Mesothelial cell of epicardium (in vitro differentiated cells): ENCODE measurements at regions not wholly inside any gene's neighbourhood (a gene's known extent, or its start where the extent isn't known, plus 50 kb on each side); places are given as distances from the start of the nearest gene placed in this dataset.

ENCODE experiments used
- DNase-seq, 2 experiments: peaks; one replicate each; pipeline ENCODE4 v3.0.0; 2021; ENCODE audit warnings: low spot score in 2 of 2; ENCODE audit not compliant: unreplicated experiment in 2 of 2
- H3K27ac Mint-ChIP-seq: 2 replicates; pipeline ENCODE4 v1.8.0; 2021; ENCODE audit warnings: mixed read lengths
- H3K27me3 Mint-ChIP-seq: 2 replicates; pipeline ENCODE4 v1.8.0; 2021; ENCODE audit warnings: low read depth, mixed read lengths
- H3K36me3 Mint-ChIP-seq: 2 replicates; pipeline ENCODE4 v1.8.0; 2021; ENCODE audit warnings: mixed read lengths
- H3K4me1 Mint-ChIP-seq: 2 replicates; pipeline ENCODE4 v1.8.0; 2021; ENCODE audit warnings: mixed read lengths
- H3K4me3 Mint-ChIP-seq: 2 replicates; pipeline ENCODE4 v1.8.0; 2021; ENCODE audit warnings: mild to moderate bottlenecking, moderate library complexity, mixed read lengths
- H3K9me3 Mint-ChIP-seq: 2 replicates; pipeline ENCODE4 v1.8.0; 2021; ENCODE audit warnings: mixed read lengths
- CTCF ChIP-seq: fragments of 200-600 bp; sonication (generic); IDR thresholded peaks from one replicate; pipeline ENCODE4 v1.5.0; 2021; ENCODE audit warnings: antibody characterized with exemption; ENCODE audit not compliant: unreplicated experiment

GRCh38 chr12:71243370-71243769 is 85.6 kb upstream of the TSPAN8 start:
- no peak for DNase-seq
- H3K27ac Mint-ChIP-seq: no peak overlapping the region
- peaks cover 2% of the 10 kb centered on the region for H3K27me3 Mint-ChIP-seq

GRCh38 chr12:71242511-71242910 is 84.7 kb upstream of the TSPAN8 start:
- no peak for TF ChIP-seq CTCF
- DNase-seq: no peak
- Mint-ChIP-seq H3K27ac (no peak overlapping the region), H3K27me3 (peaks cover 2% of the 10 kb centered on the region), H3K4me1 (peaks cover 1% of the 10 kb centered on the region), H3K9me3 (peaks cover 12% of the 10 kb centered on the region), H3K36me3 (no peaks in the 10 kb centered on the region), H3K4me3 (no peak overlapping the region)

More at GRCh38 chr12:71243370-71243769, 85.6 kb upstream of the TSPAN8 start:
- H3K36me3 Mint-ChIP-seq: no peaks in the 10 kb centered on the region
- TF ChIP-seq CTCF: no peak
- peaks cover 17% of the 10 kb centered on the region for H3K9me3 Mint-ChIP-seq
- H3K4me3 Mint-ChIP-seq: no peak overlapping the region
- H3K4me1 Mint-ChIP-seq: peaks cover 1% of the 10 kb centered on the region

GRCh38 chr12:71240946-71241345 is 83.1 kb upstream of the TSPAN8 start:
- peaks cover 2% of the 10 kb centered on the region for H3K27me3 Mint-ChIP-seq
- DNase-seq: no peak
- peaks cover 5% of the 10 kb centered on the region for H3K9me3 Mint-ChIP-seq

GRCh38 chr12:71239731-71240130 is 81.9 kb upstream of the TSPAN8 start:
- no peaks in the 10 kb centered on the region for H3K9me3 Mint-ChIP-seq
- H3K36me3 Mint-ChIP-seq: no peaks in the 10 kb centered on the region
- no peak overlapping the region for H3K4me3 Mint-ChIP-seq
- no peak for DNase-seq
- TF ChIP-seq CTCF: no peak
- H3K4me1 Mint-ChIP-seq: peaks cover 1% of the 10 kb centered on the region
- H3K27me3 Mint-ChIP-seq: peaks cover 2% of the 10 kb centered on the region
- H3K27ac Mint-ChIP-seq: no peak overlapping the region

More at GRCh38 chr12:71240946-71241345, 83.1 kb upstream of the TSPAN8 start:
- Mint-ChIP-seq H3K27ac (no peak overlapping the region), H3K4me1 (peaks cover 1% of the 10 kb centered on the region), H3K4me3 (no peak overlapping the region), H3K36me3 (no peaks in the 10 kb centered on the region)
- TF ChIP-seq CTCF: no peak

- DNase-seq: no peak
- Mint-ChIP-seq H3K36me3 (no peaks in the 10 kb centered on the region), H3K4me1 (no peaks in the 10 kb centered on the region), H3K9me3 (peaks cover 8% of the 10 kb centered on the region), H3K27ac (no peak overlapping the region), H3K27me3 (no peaks in the 10 kb centered on the region), H3K4me3 (no peak overlapping the region)
- TF ChIP-seq CTCF: no peak
Measured at GRCh38 chr12:71237128-71237527, 79.3 kb upstream of the TSPAN8 start.

- DNase-seq: no peak
- Mint-ChIP-seq H3K4me1 (no peaks in the 10 kb centered on the region), H3K36me3 (no peaks in the 10 kb centered on the region), H3K27me3 (no peaks in the 10 kb centered on the region), H3K27ac (no peak overlapping the region), H3K4me3 (no peak overlapping the region), H3K9me3 (peaks cover 8% of the 10 kb centered on the region)
- no peak for TF ChIP-seq CTCF
Measured at GRCh38 chr12:71236133-71236660, 78.4 kb upstream of the TSPAN8 start.
